CD4-positive, alpha-beta T cell treated with Interleukin-10 for 1 hour (primary cell): ENCODE measurements at regions not wholly inside any gene's neighbourhood (a gene's known extent, or its start where the extent isn't known, plus 50 kb on each side); places are given as distances from the start of the nearest gene placed in this dataset.
"Not testable (repeated sequence)": the region's sequence is repeated elsewhere in the genome, so short reads cannot be mapped to it uniquely, and the experiment has no call there.

Experiments
- DNase-seq: peaks from one replicate; pipeline ENCODE4 v3.0.0-alpha.2; 2020

GRCh38 chr5:163569284-163569683 lies 63.9 kb downstream of the MAT2B start:
- no peak for DNase-seq

- no peak for DNase-seq
Observed at GRCh38 chr5:163571744-163572143, 66.3 kb downstream of the MAT2B start.

GRCh38 chr5:163574472-163575440 lies 69.3 kb downstream of the MAT2B start:
- DNase-seq: no peak

- no peak for DNase-seq
Observed at GRCh38 chr5:163578652-163579051, 73.2 kb downstream of the MAT2B start.

GRCh38 chr5:163579729-163580128 lies 74.3 kb downstream of the MAT2B start:
- no peak for DNase-seq

- DNase-seq: no peak
Observed at GRCh38 chr5:163580516-163580915, 75.1 kb downstream of the MAT2B start.

GRCh38 chr5:163583491-163584153 lies 78.2 kb downstream of the MAT2B start:
- not testable (repeated sequence) for DNase-seq

GRCh38 chr5:163585206-163585605 lies 79.8 kb downstream of the MAT2B start:
- DNase-seq: no peak

GRCh38 chr5:163586531-163586956 lies 81.1 kb downstream of the MAT2B start:
- DNase-seq: no peak

- DNase-seq: no peak
Observed at GRCh38 chr5:163594951-163595350, 89.5 kb downstream of the MAT2B start.

GRCh38 chr5:163595932-163596607 lies 90.7 kb downstream of the MAT2B start:
- no peak for DNase-seq

- no peak for DNase-seq
Observed at GRCh38 chr5:163596608-163597315, 91.3 kb downstream of the MAT2B start.

GRCh38 chr5:163604013-163604412 lies 98.6 kb downstream of the MAT2B start:
- no peak for DNase-seq

GRCh38 chr5:163607256-163607655 lies 101.8 kb downstream of the MAT2B start:
- no peak for DNase-seq

GRCh38 chr5:163608621-163609020 lies 103.2 kb downstream of the MAT2B start:
- no peak for DNase-seq

GRCh38 chr5:163609910-163610309 lies 104.5 kb downstream of the MAT2B start:
- DNase-seq: no peak

GRCh38 chr5:163612358-163613149 lies 107.1 kb downstream of the MAT2B start:
- no peak for DNase-seq

- no peak for DNase-seq
Observed at GRCh38 chr5:163613150-163613442, 107.7 kb downstream of the MAT2B start.

- no peak for DNase-seq
Observed at GRCh38 chr5:163614787-163615186, 109.4 kb downstream of the MAT2B start.

- DNase-seq: no peak
Observed at GRCh38 chr5:163619273-163619934, 114.0 kb downstream of the MAT2B start.

- no peak for DNase-seq
Observed at GRCh38 chr5:163619951-163620350, 114.5 kb downstream of the MAT2B start.

- no peak for DNase-seq
Observed at GRCh38 chr5:163622799-163623198, 117.4 kb downstream of the MAT2B start.
